ENCODE measurements at regions not wholly inside any gene's neighbourhood (a gene's known extent, or its start where the extent isn't known, plus 50 kb on each side); places are given as distances from the start of the nearest gene placed in this dataset.
"Not testable (repeated sequence)": the region's sequence is repeated elsewhere in the genome, so short reads cannot be mapped to it uniquely, and the experiment has no call there.

- ATAC-seq (ENCODE audit: low FRiP score); DNase-seq; H3K4me3 ChIP-seq (ENCODE audit: low read length in 2 of 2); H3K9me3 ChIP-seq (ENCODE audit: control insufficient read depth, low read length); H3K27ac ChIP-seq (ENCODE audit: low read depth in 1 of 2, low read length in 2 of 2); H3K27me3 ChIP-seq (ENCODE audit: control insufficient read depth in 1 of 2, insufficient read depth in 2 of 2, low read length in 1 of 2); H3K36me3 ChIP-seq (ENCODE audit: control insufficient read depth in 1 of 2, insufficient read depth in 2 of 2, low read length in 1 of 2); H3K4me1 ChIP-seq (ENCODE audit: control insufficient read depth in 1 of 2, insufficient read depth in 2 of 2, low read length in 2 of 2); intact Hi-C loops (cut with DNase I): not testable (repeated sequence)
- 92 to 94% methylated on average over 2 of the region's 2 CpGs for WGBS, 2 donors
Measured at GRCh38 chr21:27517177-27517576, 550.3 kb upstream of the ADAMTS5 start.

- H3K36me3 ChIP-seq (ENCODE audit: control insufficient read depth in 1 of 2, insufficient read depth in 2 of 2, low read length in 1 of 2) = no peaks in the 10 kb centered on the region
- H3K4me3 ChIP-seq (ENCODE audit: low read length in 2 of 2) = no peak overlapping the region
- ATAC-seq (ENCODE audit: low FRiP score) (no peak), DNase-seq (no peak)
- intact Hi-C loops (cut with DNase I) = no loop called here
- H3K27me3 ChIP-seq (ENCODE audit: control insufficient read depth in 1 of 2, insufficient read depth in 2 of 2, low read length in 1 of 2) = no peaks in the 10 kb centered on the region
- H3K9me3 ChIP-seq (ENCODE audit: control insufficient read depth, low read length) = no peaks in the 10 kb centered on the region
- no peak overlapping the region for H3K27ac ChIP-seq (ENCODE audit: low read depth in 1 of 2, low read length in 2 of 2)
- no peaks in the 10 kb centered on the region for H3K4me1 ChIP-seq (ENCODE audit: control insufficient read depth in 1 of 2, insufficient read depth in 2 of 2, low read length in 2 of 2)
Measured at GRCh38 chr21:27515676-27516075, 548.8 kb upstream of the ADAMTS5 start.

- H3K36me3 ChIP-seq (ENCODE audit: control insufficient read depth in 1 of 2, insufficient read depth in 2 of 2, low read length in 1 of 2) = no peaks in the 10 kb centered on the region
- intact Hi-C loops (cut with DNase I) = no loop called here
- no peaks in the 10 kb centered on the region for H3K27me3 ChIP-seq (ENCODE audit: control insufficient read depth in 1 of 2, insufficient read depth in 2 of 2, low read length in 1 of 2)
- H3K9me3 ChIP-seq (ENCODE audit: control insufficient read depth, low read length) = no peaks in the 10 kb centered on the region
- no peak overlapping the region for H3K4me3 ChIP-seq (ENCODE audit: low read length in 2 of 2)
- ATAC-seq (ENCODE audit: low FRiP score) = no peak
- no peaks in the 10 kb centered on the region for H3K4me1 ChIP-seq (ENCODE audit: control insufficient read depth in 1 of 2, insufficient read depth in 2 of 2, low read length in 2 of 2)
- 87 to 88% methylated on average over 4 of the region's 4 CpGs for WGBS, 2 donors
- no peak for DNase-seq
- no peak overlapping the region for H3K27ac ChIP-seq (ENCODE audit: low read depth in 1 of 2, low read length in 2 of 2)
Measured at GRCh38 chr21:27513825-27514224, 546.9 kb upstream of the ADAMTS5 start.

GRCh38 chr21:27513016-27513415, 546.1 kb upstream of the ADAMTS5 start:
- Histone ChIP-seq H3K27me3 (ENCODE audit: control insufficient read depth in 1 of 2, insufficient read depth in 2 of 2, low read length in 1 of 2) (no peaks in the 10 kb centered on the region), H3K4me3 (ENCODE audit: low read length in 2 of 2) (no peak overlapping the region), H3K4me1 (ENCODE audit: control insufficient read depth in 1 of 2, insufficient read depth in 2 of 2, low read length in 2 of 2) (no peaks in the 10 kb centered on the region), H3K9me3 (ENCODE audit: control insufficient read depth, low read length) (no peaks in the 10 kb centered on the region), H3K27ac (ENCODE audit: low read depth in 1 of 2, low read length in 2 of 2) (no peak overlapping the region), H3K36me3 (ENCODE audit: control insufficient read depth in 1 of 2, insufficient read depth in 2 of 2, low read length in 1 of 2) (no peaks in the 10 kb centered on the region)
- WGBS, 2 donors = 49 to 54% methylated on average over 1 of the region's 1 CpG
- intact Hi-C loops (cut with DNase I) = no loop called here
- no peak for DNase-seq
- no peak for ATAC-seq (ENCODE audit: low FRiP score)

GRCh38 chr21:27511233-27511632, 544.3 kb upstream of the ADAMTS5 start:
- H3K27me3 ChIP-seq (ENCODE audit: control insufficient read depth in 1 of 2, insufficient read depth in 2 of 2, low read length in 1 of 2) = no peaks in the 10 kb centered on the region
- no peak overlapping the region for H3K27ac ChIP-seq (ENCODE audit: low read depth in 1 of 2, low read length in 2 of 2)
- no peaks in the 10 kb centered on the region for H3K9me3 ChIP-seq (ENCODE audit: control insufficient read depth, low read length)
- intact Hi-C loops (cut with DNase I) = no loop called here
- H3K4me1 ChIP-seq (ENCODE audit: control insufficient read depth in 1 of 2, insufficient read depth in 2 of 2, low read length in 2 of 2) = no peaks in the 10 kb centered on the region
- H3K4me3 ChIP-seq (ENCODE audit: low read length in 2 of 2) = no peak overlapping the region
- ATAC-seq (ENCODE audit: low FRiP score) = no peak
- no peaks in the 10 kb centered on the region for H3K36me3 ChIP-seq (ENCODE audit: control insufficient read depth in 1 of 2, insufficient read depth in 2 of 2, low read length in 1 of 2)
- no peak for DNase-seq

- ATAC-seq (ENCODE audit: low FRiP score) (no peak), DNase-seq (no peak)
- no peaks in the 10 kb centered on the region for H3K27me3 ChIP-seq (ENCODE audit: control insufficient read depth in 1 of 2, insufficient read depth in 2 of 2, low read length in 1 of 2)
- H3K4me3 ChIP-seq (ENCODE audit: low read length in 2 of 2) = no peak overlapping the region
- no peaks in the 10 kb centered on the region for H3K9me3 ChIP-seq (ENCODE audit: control insufficient read depth, low read length)
- no peaks in the 10 kb centered on the region for H3K36me3 ChIP-seq (ENCODE audit: control insufficient read depth in 1 of 2, insufficient read depth in 2 of 2, low read length in 1 of 2)
- intact Hi-C loops (cut with DNase I) = no loop called here
- WGBS, 2 donors = 94 to 95% methylated on average over 4 of the region's 4 CpGs
- H3K4me1 ChIP-seq (ENCODE audit: control insufficient read depth in 1 of 2, insufficient read depth in 2 of 2, low read length in 2 of 2) = no peaks in the 10 kb centered on the region
- H3K27ac ChIP-seq (ENCODE audit: low read depth in 1 of 2, low read length in 2 of 2) = no peak overlapping the region
Measured at GRCh38 chr21:27507695-27508094, 540.8 kb upstream of the ADAMTS5 start.

GRCh38 chr21:27505516-27505915, 538.6 kb upstream of the ADAMTS5 start:
- Histone ChIP-seq H3K4me3 (ENCODE audit: low read length in 2 of 2) (no peak overlapping the region), H3K4me1 (ENCODE audit: control insufficient read depth in 1 of 2, insufficient read depth in 2 of 2, low read length in 2 of 2) (no peaks in the 10 kb centered on the region), H3K27ac (ENCODE audit: low read depth in 1 of 2, low read length in 2 of 2) (no peak overlapping the region), H3K36me3 (ENCODE audit: control insufficient read depth in 1 of 2, insufficient read depth in 2 of 2, low read length in 1 of 2) (no peaks in the 10 kb centered on the region), H3K27me3 (ENCODE audit: control insufficient read depth in 1 of 2, insufficient read depth in 2 of 2, low read length in 1 of 2) (no peaks in the 10 kb centered on the region), H3K9me3 (ENCODE audit: control insufficient read depth, low read length) (no peaks in the 10 kb centered on the region)
- WGBS, 2 donors = 4 to 8% methylated on average over 1 of the region's 1 CpG
- DNase-seq = no peak
- ATAC-seq (ENCODE audit: low FRiP score) = no peak
- intact Hi-C loops (cut with DNase I) = no loop called here

GRCh38 chr21:27502801-27503200, 535.9 kb upstream of the ADAMTS5 start:
- no peaks in the 10 kb centered on the region for H3K36me3 ChIP-seq (ENCODE audit: control insufficient read depth in 1 of 2, insufficient read depth in 2 of 2, low read length in 1 of 2)
- intact Hi-C loops (cut with DNase I) = no loop called here
- 63 to 67% methylated on average over 3 of the region's 3 CpGs for WGBS, 2 donors
- no peak overlapping the region for H3K4me3 ChIP-seq (ENCODE audit: low read length in 2 of 2)
- H3K4me1 ChIP-seq (ENCODE audit: control insufficient read depth in 1 of 2, insufficient read depth in 2 of 2, low read length in 2 of 2) = no peaks in the 10 kb centered on the region
- H3K27me3 ChIP-seq (ENCODE audit: control insufficient read depth in 1 of 2, insufficient read depth in 2 of 2, low read length in 1 of 2) = no peaks in the 10 kb centered on the region
- DNase-seq = no peak
- H3K9me3 ChIP-seq (ENCODE audit: control insufficient read depth, low read length) = no peaks in the 10 kb centered on the region
- no peak for ATAC-seq (ENCODE audit: low FRiP score)
- H3K27ac ChIP-seq (ENCODE audit: low read depth in 1 of 2, low read length in 2 of 2) = no peak overlapping the region

GRCh38 chr21:27498025-27498424, 531.1 kb upstream of the ADAMTS5 start:
- no peak for ATAC-seq (ENCODE audit: low FRiP score)
- Histone ChIP-seq H3K9me3 (ENCODE audit: control insufficient read depth, low read length) (no peaks in the 10 kb centered on the region), H3K4me3 (ENCODE audit: low read length in 2 of 2) (no peak overlapping the region), H3K27me3 (ENCODE audit: control insufficient read depth in 1 of 2, insufficient read depth in 2 of 2, low read length in 1 of 2) (no peaks in the 10 kb centered on the region), H3K4me1 (ENCODE audit: control insufficient read depth in 1 of 2, insufficient read depth in 2 of 2, low read length in 2 of 2) (no peaks in the 10 kb centered on the region), H3K27ac (ENCODE audit: low read depth in 1 of 2, low read length in 2 of 2) (no peak overlapping the region), H3K36me3 (ENCODE audit: control insufficient read depth in 1 of 2, insufficient read depth in 2 of 2, low read length in 1 of 2) (no peaks in the 10 kb centered on the region)
- intact Hi-C loops (cut with DNase I) = no loop called here
- DNase-seq = no peak
- 48 to 50% methylated on average over 3 of the region's 3 CpGs for WGBS, 2 donors
